Ectodermal cell (in vitro differentiated cells): ENCODE measurements at regions not wholly inside any gene's neighbourhood (a gene's known extent, or its start where the extent isn't known, plus 50 kb on each side); places are given as distances from the start of the nearest gene placed in this dataset.

Experiments used
- H3K27ac ChIP-seq: 2 replicates; pipeline ENCODE4 v1.7.0; 2013; ENCODE audit warnings: mild to moderate bottlenecking, low read depth, low read length; ENCODE audit not compliant: insufficient read depth, poor library complexity, severe bottlenecking
- H3K27me3 ChIP-seq: 2 replicates; pipeline ENCODE4 v1.7.0; 2013; ENCODE audit warnings: mild to moderate bottlenecking, low read length; ENCODE audit not compliant: insufficient read depth, control insufficient read depth, poor library complexity, severe bottlenecking
- H3K36me3 ChIP-seq: one replicate; pipeline ENCODE4 v1.7.0; 2013; ENCODE audit warnings: low read length; ENCODE audit not compliant: control insufficient read depth, insufficient read depth
- H3K4me1 ChIP-seq: one replicate; pipeline ENCODE4 v1.7.0; 2013; ENCODE audit warnings: low read length; ENCODE audit not compliant: control insufficient read depth, insufficient read depth
- H3K4me3 ChIP-seq: 2 replicates; pipeline ENCODE4 v1.7.0; 2013; ENCODE audit warnings: low read depth, low read length, control low read depth; ENCODE audit not compliant: insufficient read depth
- H3K9me3 ChIP-seq: 2 replicates; pipeline ENCODE4 v1.7.0; 2013; ENCODE audit warnings: mild to moderate bottlenecking, low read length, moderate library complexity; ENCODE audit not compliant: control insufficient read depth
- WGBS, 2 experiments: methylation state at CpG; one replicate each; pipeline ENCODE4 v1.1.7; 2013; ENCODE audit warnings: missing lambda C conversion rate in 2 of 2; 5-methylcytosine and 5-hydroxymethylcytosine counted together

DNA sequence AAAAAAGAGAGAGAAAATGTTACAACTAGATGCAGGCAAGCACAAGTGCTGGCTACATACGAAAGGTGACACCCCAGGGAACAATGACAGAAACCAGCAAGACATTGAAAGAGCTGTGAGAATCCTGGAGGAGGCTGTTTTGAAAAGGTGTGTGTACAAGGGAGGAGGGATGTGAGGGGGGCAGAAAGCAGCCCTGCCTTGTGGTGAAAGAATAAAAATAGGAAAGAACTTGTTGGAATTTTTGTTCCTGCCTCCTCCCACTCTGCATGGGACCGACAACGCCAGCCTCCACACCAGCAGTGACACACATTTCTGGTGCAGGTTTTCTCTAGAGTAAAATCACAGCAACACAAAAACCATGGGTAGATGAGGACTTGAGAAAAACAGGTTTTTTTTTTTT, 1258.6 kb downstream of the PCDH9 start:
- Histone ChIP-seq H3K9me3 (no peaks in the 10 kb centered on the region), H3K4me3 (no peak overlapping the region), H3K36me3 (no peaks in the 10 kb centered on the region), H3K4me1 (peaks cover 5% of the 10 kb centered on the region), H3K27me3 (no peaks in the 10 kb centered on the region), H3K27ac (no peak overlapping the region)
- 43 to 44% methylated on average over 3 of the region's 3 CpGs for WGBS, 2 experiments

DNA sequence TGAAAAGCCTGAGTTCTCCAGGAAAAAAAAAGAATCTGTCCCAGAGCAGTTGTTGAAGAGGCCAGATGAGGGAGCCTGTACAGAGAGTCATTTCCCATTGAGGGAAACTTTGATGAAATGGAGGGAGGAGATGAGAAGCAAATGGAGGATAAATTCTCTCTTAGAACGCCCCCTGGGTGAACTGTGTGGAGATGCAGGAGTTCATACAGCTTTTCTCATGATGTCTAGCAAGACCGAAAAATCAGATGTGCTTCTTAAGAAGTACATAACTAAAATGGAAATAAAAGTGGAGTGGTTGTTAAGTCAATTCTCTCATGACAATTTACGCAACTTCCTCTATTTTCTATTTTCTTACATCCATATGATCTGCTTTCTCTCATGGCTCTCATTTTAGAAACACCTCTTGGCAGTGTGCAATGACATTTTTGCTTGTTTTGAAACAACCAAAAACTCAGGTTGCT, 1263.1 kb downstream of the PCDH9 start:
- 65 to 67% methylated on average over 3 of the region's 3 CpGs for WGBS, 2 experiments
- H3K4me1 ChIP-seq = peaks cover 5% of the 10 kb centered on the region

DNA sequence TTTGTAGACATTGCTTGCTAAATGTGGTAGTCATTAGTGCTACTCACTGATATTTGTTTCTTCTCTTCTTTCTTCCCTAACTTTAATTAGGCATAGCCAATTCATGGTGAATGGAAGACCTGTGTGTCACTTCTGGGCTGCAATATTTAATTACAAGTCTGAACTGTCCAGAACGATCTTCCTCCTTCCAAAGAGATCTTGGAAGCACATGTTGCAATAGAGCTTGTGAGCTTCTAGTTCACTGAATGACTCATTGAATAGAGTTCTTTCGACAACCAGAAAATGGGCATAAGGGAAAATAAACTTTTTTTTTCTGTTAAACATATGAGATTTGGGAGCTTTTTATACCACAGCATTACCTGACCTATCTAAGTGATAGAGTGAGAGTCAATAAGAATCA, 1264.6 kb downstream of the PCDH9 start:
- WGBS, 2 experiments = 89 to 92% methylated on average over 1 to 2 of the region's 2 CpGs
- no peaks in the 10 kb centered on the region for H3K36me3 ChIP-seq
- no peaks in the 10 kb centered on the region for H3K4me1 ChIP-seq
- no peak overlapping the region for H3K4me3 ChIP-seq
- H3K27me3 ChIP-seq = no peaks in the 10 kb centered on the region
- no peak overlapping the region for H3K27ac ChIP-seq
- H3K9me3 ChIP-seq = no peaks in the 10 kb centered on the region

More for the DNA sequence above, 1263.1 kb downstream of the PCDH9 start:
- no peaks in the 10 kb centered on the region for H3K27me3 ChIP-seq
- no peaks in the 10 kb centered on the region for H3K36me3 ChIP-seq
- no peak overlapping the region for H3K4me3 ChIP-seq
- H3K27ac ChIP-seq = no peak overlapping the region
- H3K9me3 ChIP-seq = no peaks in the 10 kb centered on the region

DNA sequence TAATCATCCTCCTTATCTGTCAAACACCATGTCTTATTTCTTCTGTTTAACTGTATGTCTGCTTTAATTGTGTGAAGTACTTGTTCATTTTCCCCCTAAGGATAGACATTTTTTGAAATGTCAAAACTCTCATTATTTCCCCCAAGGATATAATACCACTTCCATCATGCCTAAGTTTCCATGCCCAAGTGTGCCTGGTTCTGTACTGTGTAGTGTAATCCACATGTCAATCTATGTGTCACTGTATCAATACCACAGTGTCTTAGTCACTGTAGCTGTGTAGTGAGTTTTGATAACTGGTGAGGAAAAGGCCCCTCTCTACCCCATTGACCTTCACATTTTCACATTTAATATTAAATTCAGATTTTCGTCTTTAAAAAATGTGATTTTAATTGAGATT, 1265.5 kb downstream of the PCDH9 start:
- no peak overlapping the region for H3K4me3 ChIP-seq
- H3K36me3 ChIP-seq = no peaks in the 10 kb centered on the region
- no peaks in the 10 kb centered on the region for H3K27me3 ChIP-seq
- WGBS, 2 experiments = no CpG with 5 or more reads among the region's 1 CpG
- no peak overlapping the region for H3K27ac ChIP-seq
- no peaks in the 10 kb centered on the region for H3K4me1 ChIP-seq
- no peaks in the 10 kb centered on the region for H3K9me3 ChIP-seq

DNA sequence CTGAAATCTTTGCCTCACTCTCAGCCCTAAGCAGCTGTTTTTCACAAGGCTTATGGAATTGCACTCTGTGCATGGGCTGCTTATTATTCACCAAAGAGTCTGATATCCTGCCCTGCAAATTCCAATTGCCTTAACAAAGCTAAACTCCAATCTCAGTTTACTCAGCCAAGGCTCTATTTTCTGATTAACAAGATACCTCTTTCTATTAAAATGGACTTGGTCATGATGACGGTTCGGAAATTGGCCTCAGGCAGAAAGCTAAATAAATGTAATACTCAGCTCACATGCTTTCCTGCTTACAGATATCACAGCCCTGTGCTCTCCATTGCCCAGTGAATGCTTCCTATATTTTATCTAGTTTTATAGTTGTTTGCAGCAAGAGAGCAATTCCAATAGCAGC, 1270.8 kb downstream of the PCDH9 start:
- H3K9me3 ChIP-seq = no peaks in the 10 kb centered on the region
- no peaks in the 10 kb centered on the region for H3K36me3 ChIP-seq
- H3K27ac ChIP-seq = no peak overlapping the region
- H3K4me3 ChIP-seq = no peak overlapping the region
- no peaks in the 10 kb centered on the region for H3K27me3 ChIP-seq
- no peaks in the 10 kb centered on the region for H3K4me1 ChIP-seq
- WGBS, 2 experiments = 94 to 95% methylated on average over 2 of the region's 2 CpGs

DNA sequence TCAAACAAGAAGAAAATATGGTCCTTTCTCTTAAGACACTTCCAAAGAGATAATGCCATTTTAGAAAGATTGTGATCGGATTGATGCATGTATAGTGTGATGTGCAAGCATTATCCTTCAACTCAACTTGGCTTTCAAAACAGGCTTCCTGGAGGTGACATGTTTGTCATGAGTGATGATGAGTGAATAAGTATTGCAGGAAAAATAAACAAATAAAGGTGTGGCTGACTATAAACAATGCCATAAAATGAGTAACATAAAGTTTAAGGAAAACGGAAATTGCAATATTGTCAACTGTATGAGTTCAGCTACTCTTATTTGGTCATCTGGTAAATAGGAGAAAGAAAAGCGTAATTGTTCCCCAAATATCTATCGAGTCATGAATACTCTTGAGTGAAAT, 1283.7 kb downstream of the PCDH9 start:
- WGBS, 2 experiments = 93 to 99% methylated on average over 3 to 4 of the region's 4 CpGs
- no peaks in the 10 kb centered on the region for H3K4me1 ChIP-seq
- no peaks in the 10 kb centered on the region for H3K9me3 ChIP-seq

DNA sequence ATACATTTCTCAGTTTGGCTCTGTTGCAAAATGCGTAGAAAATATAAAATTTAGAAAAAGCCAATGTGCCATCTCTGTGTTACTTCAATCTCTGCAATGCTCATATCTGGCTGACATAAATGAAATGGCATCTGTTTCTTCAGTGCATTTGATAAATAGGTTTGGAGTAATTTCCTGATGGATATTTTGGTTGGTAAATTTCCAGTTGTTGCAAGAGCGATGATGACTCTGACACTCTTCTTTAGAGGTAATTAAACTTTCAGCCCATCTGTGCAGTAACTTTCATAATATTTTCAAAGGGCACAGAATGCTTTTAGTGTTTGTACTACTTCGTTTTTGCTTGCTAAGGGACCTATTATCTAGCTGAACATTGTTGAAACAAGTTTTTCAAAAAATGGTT, 1286.4 kb downstream of the PCDH9 start:
- Histone ChIP-seq H3K36me3 (no peaks in the 10 kb centered on the region), H3K4me1 (no peaks in the 10 kb centered on the region), H3K27ac (no peak overlapping the region), H3K9me3 (no peaks in the 10 kb centered on the region), H3K27me3 (no peaks in the 10 kb centered on the region), H3K4me3 (no peak overlapping the region)
- WGBS, 2 experiments = 88 to 92% methylated on average over 3 of the region's 3 CpGs

More for the DNA sequence above, 1283.7 kb downstream of the PCDH9 start:
- no peaks in the 10 kb centered on the region for H3K36me3 ChIP-seq
- H3K4me3 ChIP-seq = no peak overlapping the region
- H3K27ac ChIP-seq = no peak overlapping the region
- no peaks in the 10 kb centered on the region for H3K27me3 ChIP-seq

DNA sequence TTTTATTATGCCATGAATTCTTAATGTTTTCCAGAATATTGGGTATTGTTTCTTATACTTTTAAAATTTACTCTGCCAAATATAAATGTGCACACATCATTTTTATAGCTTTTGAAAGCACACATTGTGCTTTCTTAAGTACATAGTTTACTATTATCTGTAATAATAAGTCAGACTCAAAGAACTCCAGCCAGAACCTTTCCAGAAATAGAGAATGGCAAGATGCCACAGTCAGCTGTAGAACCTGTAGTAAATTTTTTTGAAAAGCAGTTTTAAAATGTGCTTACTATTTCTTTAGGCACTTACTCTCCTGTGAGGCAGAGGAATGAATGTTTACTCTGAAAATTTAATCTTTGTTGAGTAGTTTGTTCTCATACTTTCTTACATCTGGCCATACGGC, 1287.1 kb downstream of the PCDH9 start:
- no peaks in the 10 kb centered on the region for H3K36me3 ChIP-seq
- no peak overlapping the region for H3K4me3 ChIP-seq
- no peak overlapping the region for H3K27ac ChIP-seq
- no peaks in the 10 kb centered on the region for H3K27me3 ChIP-seq
- no peaks in the 10 kb centered on the region for H3K9me3 ChIP-seq
- no peaks in the 10 kb centered on the region for H3K4me1 ChIP-seq
- 86% methylated on average over 1 of the region's 1 CpG; no CpG with 5 or more reads in 1 of the 2 experiments for WGBS, 2 experiments

DNA sequence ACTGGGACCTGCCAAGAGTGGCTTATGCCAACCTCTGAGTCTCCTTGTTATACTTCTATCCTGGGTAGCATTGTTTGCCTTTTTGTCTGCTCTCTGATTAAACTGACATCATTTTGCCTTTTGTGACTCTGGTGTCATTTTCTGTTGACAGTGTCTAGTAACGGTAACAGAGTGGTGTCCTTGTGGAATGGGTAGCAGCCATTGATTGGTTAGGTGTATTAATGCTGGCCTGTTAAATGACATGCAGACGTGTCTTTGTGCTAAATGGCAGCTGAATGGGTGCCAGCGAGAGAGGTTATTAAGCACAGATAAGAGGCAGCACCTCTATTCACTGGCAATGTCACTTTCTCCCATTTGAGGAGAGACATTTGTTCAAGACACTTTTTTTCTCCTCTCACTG, 1289.4 kb downstream of the PCDH9 start:
- H3K9me3 ChIP-seq = no peaks in the 10 kb centered on the region
- no peaks in the 10 kb centered on the region for H3K36me3 ChIP-seq
- 85 to 92% methylated on average over 3 of the region's 3 CpGs for WGBS, 2 experiments
- H3K27me3 ChIP-seq = no peaks in the 10 kb centered on the region
- no peaks in the 10 kb centered on the region for H3K4me1 ChIP-seq
- H3K4me3 ChIP-seq = no peak overlapping the region
- no peak overlapping the region for H3K27ac ChIP-seq

DNA sequence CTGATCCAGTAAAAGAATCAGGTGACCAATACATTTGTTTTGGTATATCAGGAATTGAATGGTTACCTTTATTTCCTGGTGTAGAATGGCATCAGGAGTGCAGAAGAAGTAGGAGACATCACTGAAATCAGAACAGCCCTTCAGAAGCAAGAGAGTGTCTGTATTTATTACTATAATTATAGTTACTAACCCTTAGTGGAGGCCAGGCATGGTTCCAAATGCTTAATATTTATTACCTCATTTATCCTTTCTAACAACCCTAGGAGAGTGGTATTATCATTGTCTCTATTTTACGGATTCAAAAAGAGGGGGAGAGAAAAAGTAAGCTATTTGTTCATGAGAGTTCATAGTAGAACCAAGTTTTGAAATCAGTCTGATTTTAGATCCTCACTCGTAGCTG, 1292.9 kb downstream of the PCDH9 start:
- H3K36me3 ChIP-seq = no peaks in the 10 kb centered on the region
- H3K4me3 ChIP-seq = no peak overlapping the region
- H3K27me3 ChIP-seq = no peaks in the 10 kb centered on the region
- no peaks in the 10 kb centered on the region for H3K9me3 ChIP-seq
- WGBS, 2 experiments = 86 to 93% methylated on average over 1 to 2 of the region's 2 CpGs
- no peaks in the 10 kb centered on the region for H3K4me1 ChIP-seq
- H3K27ac ChIP-seq = no peak overlapping the region

DNA sequence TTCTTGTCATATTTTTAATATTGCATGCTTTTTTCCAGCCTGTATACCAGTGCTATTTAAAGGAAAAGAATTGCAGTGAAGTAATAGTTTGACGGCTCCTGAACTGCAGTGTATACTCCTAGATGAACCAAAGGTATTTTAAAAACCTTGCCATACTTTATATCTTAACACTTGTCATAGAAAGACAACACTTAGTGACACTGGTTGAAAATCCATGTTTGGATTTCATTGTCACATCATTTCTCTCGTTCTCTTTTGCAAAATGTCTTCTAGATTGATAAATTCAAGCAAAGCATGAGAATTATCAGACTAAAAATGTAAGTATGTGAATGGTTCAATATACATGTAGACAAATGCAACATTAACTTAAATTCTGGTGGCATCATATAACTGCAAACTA, 1293.9 kb downstream of the PCDH9 start:
- Histone ChIP-seq H3K36me3 (no peaks in the 10 kb centered on the region), H3K27me3 (no peaks in the 10 kb centered on the region), H3K4me3 (no peak overlapping the region), H3K9me3 (no peaks in the 10 kb centered on the region), H3K27ac (no peak overlapping the region), H3K4me1 (no peaks in the 10 kb centered on the region)
- WGBS, 2 experiments = 87% methylated on average over 2 of the region's 2 CpGs; no CpG with 5 or more reads in 1 of the 2 experiments
